Endothelial cell (in vitro differentiated cells): ENCODE measurements at regions not wholly inside any gene's neighbourhood (a gene's known extent, or its start where the extent isn't known, plus 50 kb on each side); places are given as distances from the start of the nearest gene placed in this dataset.
"Not testable (repeated sequence)": the region's sequence is repeated elsewhere in the genome, so short reads cannot be mapped to it uniquely, and the experiment has no call there.

Source experiments
- DNase-seq: peaks from one replicate; pipeline ENCODE4 v3.0.0; 2021; ENCODE audit warnings: low spot score
- H3K27ac Mint-ChIP-seq: one replicate; pipeline ENCODE4 v1.8.0; 2021; ENCODE audit warnings: mixed read lengths, inconsistent platforms; ENCODE audit not compliant: unreplicated experiment
- H3K27me3 Mint-ChIP-seq: one replicate; pipeline ENCODE4 v1.8.0; 2021; ENCODE audit warnings: mild to moderate bottlenecking, moderate library complexity, mixed read lengths, inconsistent platforms; ENCODE audit not compliant: unreplicated experiment
- H3K36me3 Mint-ChIP-seq: one replicate; pipeline ENCODE4 v1.8.0; 2021; ENCODE audit warnings: mild to moderate bottlenecking, low read depth, mixed read lengths, inconsistent platforms; ENCODE audit not compliant: unreplicated experiment
- H3K4me1 Mint-ChIP-seq: one replicate; pipeline ENCODE4 v1.8.0; 2021; ENCODE audit warnings: mild to moderate bottlenecking, mixed read lengths, inconsistent platforms; ENCODE audit not compliant: unreplicated experiment
- H3K4me3 Mint-ChIP-seq: one replicate; pipeline ENCODE4 v1.8.0; 2021; ENCODE audit warnings: mild to moderate bottlenecking, mixed read lengths, inconsistent platforms; ENCODE audit not compliant: unreplicated experiment
- H3K9me3 Mint-ChIP-seq: one replicate; pipeline ENCODE4 v1.8.0; 2021; ENCODE audit warnings: mixed read lengths, inconsistent platforms; ENCODE audit not compliant: unreplicated experiment
- CTCF ChIP-seq: fragments of 200-600 bp; sonication (generic); IDR thresholded peaks from one replicate; pipeline ENCODE4 v1.5.0; 2021; ENCODE audit warnings: antibody characterized with exemption; ENCODE audit not compliant: unreplicated experiment

- no peaks in the 10 kb centered on the region for H3K4me1 Mint-ChIP-seq
- no peak for TF ChIP-seq CTCF
- no peak for DNase-seq
- no peak overlapping the region for H3K4me3 Mint-ChIP-seq
- H3K27ac Mint-ChIP-seq, result no peak overlapping the region
- no peaks in the 10 kb centered on the region for H3K9me3 Mint-ChIP-seq
- H3K27me3 Mint-ChIP-seq, result peaks cover 1% of the 10 kb centered on the region
- H3K36me3 Mint-ChIP-seq, result no peaks in the 10 kb centered on the region
Observed at GRCh38 chr15:38769492-38769891, 204.9 kb upstream of the RASGRP1 start.

- not testable (repeated sequence) for H3K9me3 Mint-ChIP-seq, H3K4me1 Mint-ChIP-seq, H3K4me3 Mint-ChIP-seq, DNase-seq, H3K27ac Mint-ChIP-seq, H3K27me3 Mint-ChIP-seq, H3K36me3 Mint-ChIP-seq
Observed at GRCh38 chr15:38774076-38774475, 209.5 kb upstream of the RASGRP1 start.

- no peaks in the 10 kb centered on the region for H3K9me3 Mint-ChIP-seq
- no peak for TF ChIP-seq CTCF
- no peak overlapping the region for H3K4me3 Mint-ChIP-seq
- DNase-seq, result no peak
- no peaks in the 10 kb centered on the region for H3K27me3 Mint-ChIP-seq
- H3K4me1 Mint-ChIP-seq, result no peaks in the 10 kb centered on the region
- H3K27ac Mint-ChIP-seq, result no peak overlapping the region
- H3K36me3 Mint-ChIP-seq, result no peaks in the 10 kb centered on the region
Observed at GRCh38 chr15:38781196-38781595, 216.6 kb upstream of the RASGRP1 start.

- TF ChIP-seq CTCF, result no peak
- H3K27me3 Mint-ChIP-seq, result no peaks in the 10 kb centered on the region
- no peak overlapping the region for H3K27ac Mint-ChIP-seq
- no peaks in the 10 kb centered on the region for H3K36me3 Mint-ChIP-seq
- H3K9me3 Mint-ChIP-seq, result no peaks in the 10 kb centered on the region
- no peak for DNase-seq
- H3K4me1 Mint-ChIP-seq, result no peaks in the 10 kb centered on the region
- H3K4me3 Mint-ChIP-seq, result no peak overlapping the region
Observed at GRCh38 chr15:38782156-38782555, 217.5 kb upstream of the RASGRP1 start.

- no peak overlapping the region for H3K4me3 Mint-ChIP-seq
- H3K27ac Mint-ChIP-seq, result no peak overlapping the region
- H3K36me3 Mint-ChIP-seq, result no peaks in the 10 kb centered on the region
- no peak for DNase-seq
- no peaks in the 10 kb centered on the region for H3K9me3 Mint-ChIP-seq
- peaks cover 2% of the 10 kb centered on the region for H3K27me3 Mint-ChIP-seq
- H3K4me1 Mint-ChIP-seq, result peaks cover 7% of the 10 kb centered on the region
- TF ChIP-seq CTCF, result no peak
Observed at GRCh38 chr15:38788918-38789317, 224.3 kb upstream of the RASGRP1 start.

GRCh38 chr15:38789566-38789965 lies 225.0 kb upstream of the RASGRP1 start:
- Mint-ChIP-seq H3K4me3 (no peak overlapping the region), H3K9me3 (no peaks in the 10 kb centered on the region), H3K36me3 (no peaks in the 10 kb centered on the region), H3K27me3 (peaks cover 2% of the 10 kb centered on the region), H3K4me1 (peaks cover 7% of the 10 kb centered on the region), H3K27ac (no peak overlapping the region)
- no peak for DNase-seq
- no peak for TF ChIP-seq CTCF
